B cell (primary cell): ENCODE measurements at regions not wholly inside any gene's neighbourhood (a gene's known extent, or its start where the extent isn't known, plus 50 kb on each side); places are given as distances from the start of the nearest gene placed in this dataset.

ENCODE experiments used
- EZH2 ChIP-seq: IDR thresholded peaks from 2 replicates; pipeline ENCODE4 v1.6.1; 2012; ENCODE audit warnings: borderline replicate concordance, low read depth, mild to moderate bottlenecking, moderate library complexity, low read length; ENCODE audit not compliant: insufficient read depth, poor library complexity, severe bottlenecking
- TF ChIP-seq, protein P1 (sequence below): fragments of 200-600 bp; IDR thresholded peaks from one replicate; pipeline ENCODE4 v1.8.0; 2022; ENCODE audit warnings: antibody characterized with exemption, mild to moderate bottlenecking

- TF ChIP-seq, protein P1, sequence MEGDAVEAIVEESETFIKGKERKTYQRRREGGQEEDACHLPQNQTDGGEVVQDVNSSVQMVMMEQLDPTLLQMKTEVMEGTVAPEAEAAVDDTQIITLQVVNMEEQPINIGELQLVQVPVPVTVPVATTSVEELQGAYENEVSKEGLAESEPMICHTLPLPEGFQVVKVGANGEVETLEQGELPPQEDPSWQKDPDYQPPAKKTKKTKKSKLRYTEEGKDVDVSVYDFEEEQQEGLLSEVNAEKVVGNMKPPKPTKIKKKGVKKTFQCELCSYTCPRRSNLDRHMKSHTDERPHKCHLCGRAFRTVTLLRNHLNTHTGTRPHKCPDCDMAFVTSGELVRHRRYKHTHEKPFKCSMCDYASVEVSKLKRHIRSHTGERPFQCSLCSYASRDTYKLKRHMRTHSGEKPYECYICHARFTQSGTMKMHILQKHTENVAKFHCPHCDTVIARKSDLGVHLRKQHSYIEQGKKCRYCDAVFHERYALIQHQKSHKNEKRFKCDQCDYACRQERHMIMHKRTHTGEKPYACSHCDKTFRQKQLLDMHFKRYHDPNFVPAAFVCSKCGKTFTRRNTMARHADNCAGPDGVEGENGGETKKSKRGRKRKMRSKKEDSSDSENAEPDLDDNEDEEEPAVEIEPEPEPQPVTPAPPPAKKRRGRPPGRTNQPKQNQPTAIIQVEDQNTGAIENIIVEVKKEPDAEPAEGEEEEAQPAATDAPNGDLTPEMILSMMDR: no peak
- no peak for TF ChIP-seq EZH2
Measured at GRCh38 chr7:69318794-69319193, 279.5 kb upstream of the AUTS2 start.
